ENCODE measurements at regions not wholly inside any gene's neighbourhood (a gene's known extent, or its start where the extent isn't known, plus 50 kb on each side); places are given as distances from the start of the nearest gene placed in this dataset.

GRCh38 chr13:79781829-79782540, 301.0 kb downstream of the NDFIP2 start:
- DNase-seq (ENCODE audit: low read depth in 2 of 2): no peak

DNA sequence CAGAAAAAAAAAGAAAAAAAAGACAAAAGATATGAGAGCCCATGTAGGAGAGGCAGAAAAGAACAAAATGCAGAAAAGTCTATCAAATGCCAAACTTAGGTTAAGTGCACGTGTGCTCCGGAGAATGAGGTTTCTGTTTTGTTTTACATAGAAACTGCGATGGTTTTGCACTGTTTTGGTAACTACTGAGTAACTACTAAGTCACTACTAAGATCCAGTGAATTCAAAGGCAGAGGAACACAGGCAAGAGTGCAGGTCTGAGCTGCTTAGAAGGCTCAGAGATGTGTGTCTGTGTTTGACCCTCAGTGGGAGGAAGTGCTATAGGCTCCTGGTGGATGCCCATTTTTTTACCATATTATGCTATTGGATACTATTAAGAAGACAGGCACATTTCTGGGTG, 299.3 kb downstream of the NDFIP2 start:
- no peak for DNase-seq (ENCODE audit: low read depth in 2 of 2)

DNA sequence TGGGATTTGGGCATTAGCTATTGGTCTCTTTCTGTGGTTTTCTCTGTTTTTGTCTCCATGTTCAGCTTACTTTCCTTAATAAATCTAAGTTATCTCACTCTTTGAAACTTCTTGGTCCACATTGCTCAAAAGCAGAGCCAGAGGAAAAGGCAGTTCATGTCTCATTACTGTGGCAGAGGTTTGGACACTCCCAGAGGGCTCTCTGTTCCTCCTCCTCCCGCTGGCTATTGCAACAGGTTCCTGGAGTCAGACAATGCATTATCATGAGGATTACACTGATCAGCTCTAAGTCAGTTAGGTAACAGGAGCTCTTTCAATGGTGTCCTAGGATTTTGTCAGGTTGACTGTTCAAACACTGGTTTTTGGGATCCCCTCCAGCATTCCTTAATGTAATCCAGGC, 298.8 kb downstream of the NDFIP2 start:
- no peak for DNase-seq (ENCODE audit: low read depth in 2 of 2)

- no peak for DNase-seq (ENCODE audit: low read depth in 2 of 2)
Measured at GRCh38 chr13:79778741-79779460, 297.9 kb downstream of the NDFIP2 start.

- DNase-seq (ENCODE audit: low read depth in 2 of 2): no peak
Measured at GRCh38 chr13:79777504-79777903, 296.5 kb downstream of the NDFIP2 start.

GRCh38 chr13:79776531-79777295, 295.8 kb downstream of the NDFIP2 start:
- DNase-seq (ENCODE audit: low read depth in 2 of 2): no peak

GRCh38 chr13:79775830-79776229, 294.9 kb downstream of the NDFIP2 start:
- no peak for DNase-seq (ENCODE audit: low read depth in 2 of 2)

DNA sequence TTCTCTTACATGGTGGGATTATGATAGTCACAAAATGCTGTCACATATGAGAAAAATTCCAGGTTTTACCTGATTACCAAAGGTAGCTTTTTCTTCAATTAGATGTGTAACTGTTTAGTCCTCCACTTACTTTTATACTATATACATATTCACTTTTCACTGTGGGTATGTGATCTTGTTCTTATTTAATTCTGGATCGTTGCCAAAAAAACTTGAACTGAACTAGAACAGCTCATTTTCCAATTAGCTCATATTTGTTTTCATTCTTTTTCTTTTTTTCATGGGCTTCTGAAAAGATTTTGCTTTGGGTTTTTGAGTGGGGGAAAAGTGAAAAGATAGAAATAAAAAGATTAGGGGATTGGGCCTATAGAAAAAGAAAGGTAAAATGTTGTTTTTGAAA, 291.9 kb downstream of the NDFIP2 start:
- DNase-seq (ENCODE audit: low read depth in 2 of 2): no peak

GRCh38 chr13:79771493-79771892, 290.5 kb downstream of the NDFIP2 start:
- no peak for DNase-seq (ENCODE audit: low read depth in 2 of 2)

DNA sequence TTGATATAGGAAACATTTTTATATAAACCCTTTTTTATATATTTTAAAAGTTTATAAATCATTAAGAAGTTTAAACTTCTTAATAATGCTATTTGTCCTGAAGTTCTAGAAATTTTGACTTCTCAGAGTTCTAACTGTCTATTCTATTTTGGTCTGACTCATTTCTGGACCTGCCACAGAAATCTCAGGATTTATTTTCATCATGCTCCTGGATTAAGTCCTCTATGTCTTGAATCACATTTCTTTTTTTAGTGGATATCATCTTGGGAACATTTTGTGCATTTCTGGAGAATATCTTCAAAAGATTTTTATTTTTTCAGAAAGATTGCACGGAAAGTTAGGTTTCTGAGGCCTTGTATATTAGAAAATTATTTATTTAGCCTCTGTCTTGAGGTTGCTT, 289.1 kb downstream of the NDFIP2 start:
- DNase-seq (ENCODE audit: low read depth in 2 of 2): no peak

DNA sequence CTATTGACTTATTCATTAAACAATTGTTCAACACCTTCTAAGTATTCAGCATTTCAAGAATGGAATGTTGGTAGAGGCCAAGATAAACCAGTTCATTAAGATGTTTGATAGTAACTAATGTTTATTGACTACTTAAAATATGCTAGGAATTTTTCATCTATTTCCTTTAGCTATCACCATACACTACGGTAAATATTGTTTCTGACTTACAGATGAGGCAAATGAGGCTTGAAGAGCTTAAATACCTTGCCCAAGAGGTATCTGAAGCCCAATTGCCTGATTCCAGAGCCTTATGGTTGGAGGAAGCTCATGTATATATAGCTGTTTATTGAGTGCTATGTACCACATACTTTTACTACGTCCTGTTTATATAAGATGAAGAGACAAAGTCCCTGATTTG, 286.2 kb downstream of the NDFIP2 start:
- no peak for DNase-seq (ENCODE audit: low read depth in 2 of 2)

DNA sequence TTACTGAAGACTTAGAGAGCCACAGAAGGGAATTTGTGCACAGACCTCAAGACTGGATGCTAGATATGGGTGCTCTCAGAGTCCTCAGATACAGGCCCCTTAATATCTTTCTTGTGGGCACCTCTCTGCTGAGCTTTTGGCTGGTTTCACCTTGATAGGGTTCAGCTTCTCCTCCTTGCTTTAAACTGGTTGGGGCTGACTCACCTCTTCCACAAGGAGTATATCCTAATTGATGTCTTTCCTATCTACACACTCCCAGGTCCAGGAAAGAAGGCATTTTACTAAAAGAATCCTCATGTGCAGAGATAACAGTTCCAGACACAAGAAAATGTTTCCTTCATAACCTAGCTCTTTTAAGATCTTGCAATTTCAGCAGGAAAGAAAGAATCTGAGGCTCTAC, 284.4 kb downstream of the NDFIP2 start:
- no peak for DNase-seq (ENCODE audit: low read depth in 2 of 2)

DNA sequence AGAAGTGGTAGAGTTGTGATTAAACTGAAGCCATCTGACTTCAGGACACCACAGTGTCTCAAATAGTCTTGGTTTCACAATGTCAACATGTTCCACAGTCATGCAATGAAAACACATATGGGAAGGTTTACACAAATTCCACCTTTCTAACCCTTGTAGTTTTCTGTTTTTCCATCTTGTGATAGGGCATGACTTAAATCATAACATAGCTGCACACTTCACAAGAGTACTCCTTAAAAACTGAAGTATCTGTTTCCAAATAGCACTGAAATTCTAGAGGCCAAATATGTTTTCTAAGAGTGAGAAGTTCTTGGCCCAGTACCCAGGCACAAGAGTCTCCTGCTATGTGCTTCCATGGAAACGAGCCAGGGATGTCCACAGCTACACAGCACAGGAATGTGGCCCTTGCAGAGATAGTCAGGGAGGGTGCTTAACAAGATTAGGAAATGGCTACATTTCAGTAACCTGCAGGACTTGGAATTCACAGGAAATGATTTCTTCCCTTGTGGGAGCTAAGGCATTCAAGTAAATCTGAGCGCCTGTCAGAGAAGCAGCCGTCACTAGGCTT, 269.1 kb downstream of the NDFIP2 start:
- DNase-seq (ENCODE audit: low read depth in 2 of 2): no peak

GRCh38 chr13:79749566-79749965, 268.6 kb downstream of the NDFIP2 start:
- no peak for DNase-seq (ENCODE audit: low read depth in 2 of 2)

GRCh38 chr13:79745081-79745480, 264.1 kb downstream of the NDFIP2 start:
- no peak for DNase-seq (ENCODE audit: low read depth in 2 of 2)

GRCh38 chr13:79742923-79743322, 262.0 kb downstream of the NDFIP2 start:
- no peak for DNase-seq (ENCODE audit: low read depth in 2 of 2)

DNA sequence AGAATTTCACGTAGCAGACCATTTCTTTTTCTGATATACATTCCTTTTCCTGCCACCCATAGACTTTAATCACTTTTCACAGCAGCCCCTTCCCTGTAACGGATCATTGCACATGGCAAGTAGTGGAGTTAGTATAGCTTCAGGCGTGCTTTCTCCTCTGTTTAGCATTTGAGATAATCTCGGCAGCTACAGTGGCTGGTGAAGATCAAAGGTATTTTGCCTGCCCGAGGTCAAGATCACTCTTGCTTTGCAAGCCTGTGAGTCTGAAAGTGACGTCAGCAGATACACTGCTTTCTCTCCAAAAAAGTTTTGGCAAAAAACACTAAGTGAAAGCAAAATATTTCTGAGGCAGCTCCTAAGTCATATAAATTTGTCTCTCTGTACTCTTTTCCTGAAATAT, 260.0 kb downstream of the NDFIP2 start:
- no peak for DNase-seq (ENCODE audit: low read depth in 2 of 2)

GRCh38 chr13:79736356-79736755, 255.4 kb downstream of the NDFIP2 start:
- no peak for DNase-seq (ENCODE audit: low read depth in 2 of 2)

GRCh38 chr13:79735228-79735627, 254.3 kb downstream of the NDFIP2 start:
- DNase-seq (ENCODE audit: low read depth in 2 of 2): no peak

DNA sequence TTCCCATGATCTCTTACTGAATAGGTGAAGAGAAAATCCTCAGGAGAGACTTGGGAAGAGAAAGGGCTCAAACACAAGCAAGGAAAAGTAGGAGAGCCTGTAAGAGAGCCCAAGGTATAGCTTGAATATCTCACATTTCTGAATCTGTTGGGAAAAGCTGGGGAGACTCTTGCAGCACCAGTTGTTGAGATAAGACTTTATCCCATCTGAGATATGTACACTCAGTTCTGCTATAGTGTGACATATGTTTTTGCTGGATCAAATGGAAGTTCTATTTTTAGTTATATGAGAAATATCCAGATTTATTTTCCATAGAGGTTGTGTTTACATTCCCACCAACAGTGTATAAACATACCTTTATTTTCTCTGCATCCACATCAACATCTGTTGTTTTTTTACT, 246.1 kb downstream of the NDFIP2 start:
- DNase-seq (ENCODE audit: low read depth in 2 of 2): no peak

DNA sequence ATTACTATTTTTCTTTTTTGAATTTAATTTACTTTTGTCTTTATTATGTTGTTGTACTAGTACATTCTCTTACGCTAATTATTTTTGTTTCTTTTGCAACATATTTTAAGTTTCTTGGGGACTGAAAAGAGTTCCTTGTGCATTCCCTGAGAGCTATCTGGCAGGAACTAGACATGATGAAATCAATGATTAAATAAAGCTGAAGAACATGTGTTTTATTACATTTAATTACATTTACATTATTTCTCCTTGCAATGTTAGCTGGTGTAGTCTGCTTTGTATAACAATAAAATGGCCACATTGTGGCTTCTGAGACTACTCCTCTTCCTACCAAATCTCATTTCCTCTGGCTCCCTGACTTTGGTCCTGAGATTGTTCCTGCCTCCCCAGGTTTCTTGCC, 244.9 kb downstream of the NDFIP2 start:
- DNase-seq (ENCODE audit: low read depth in 2 of 2): no peak

DNA sequence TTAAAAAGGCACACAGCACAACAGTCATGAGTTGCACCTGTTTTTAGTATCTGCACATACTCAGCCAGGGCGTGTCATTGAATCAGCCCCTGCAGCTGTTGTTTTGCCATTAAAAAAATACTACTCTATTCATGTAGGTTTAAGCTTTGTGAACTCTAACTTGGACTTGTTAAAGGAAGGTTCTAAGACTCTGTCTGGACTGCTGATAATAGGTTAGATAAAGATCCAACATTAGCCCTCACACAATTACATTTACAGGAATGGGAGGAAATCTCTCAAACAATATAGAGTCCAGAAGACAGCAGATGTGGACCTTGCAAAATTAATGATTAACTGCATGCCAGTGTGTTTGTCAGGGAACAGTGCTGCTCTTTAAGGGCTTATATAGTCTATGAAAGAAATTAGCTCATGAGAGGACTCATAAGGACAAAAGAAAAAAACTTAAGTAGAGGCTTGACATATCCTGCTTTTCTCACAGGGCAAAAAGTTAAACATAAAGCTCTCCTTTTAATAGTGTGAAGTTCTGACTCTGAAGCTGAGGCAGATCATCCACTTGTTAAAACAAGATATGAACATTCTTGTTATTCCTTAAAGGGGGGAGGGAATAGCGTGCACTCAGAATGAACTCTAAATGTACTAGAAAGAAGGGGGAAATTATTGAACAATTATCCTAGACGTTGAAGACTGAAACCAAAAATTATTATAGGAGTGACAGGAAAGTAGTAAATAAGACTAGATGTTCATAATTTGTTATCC, 243.6 kb downstream of the NDFIP2 start:
- no peak for DNase-seq (ENCODE audit: low read depth in 2 of 2)

All from stimulated activated CD4-positive, alpha-beta T cell treated with anti-CD3 and anti-CD28 coated beads, Interleukin-1b, Interleukin-23, amount 100 ng/mL, for 1 hour (primary cell).